HEK293 (cell line): ENCODE measurements at regions not wholly inside any gene's neighbourhood (a gene's known extent, or its start where the extent isn't known, plus 50 kb on each side); places are given as distances from the start of the nearest gene placed in this dataset.

Experiments used
- CTCF ChIA-PET: fragments of 350-600 bp; formaldehyde crosslinking; extraction: SDS; loops from one replicate; lab custom pipeline; 2021; ENCODE audit warnings: antibody characterized with exemption; lab: Yijun Ruan, JAX
- POLR2A ChIA-PET: fragments of 300-600 bp; formaldehyde crosslinking; extraction: SDS; loops from one replicate; lab custom pipeline; 2020; ENCODE audit warnings: antibody characterized with exemption, inconsistent platforms; lab: Yijun Ruan, JAX
- H3K27ac ChIP-seq: fragments of 200-500 bp; sonication (Bioruptor generic); 2 replicates; pipeline ENCODE4 v1.5.1; 2014; ENCODE audit warnings: low read depth, low read length, control low read depth, inconsistent platforms; ENCODE audit errors: extremely low read depth
- H3K36me3 ChIP-seq, 2 experiments: fragments of 200-500 bp in 1 of 2; sonication (Bioruptor generic) in 1 of 2; 1 replicate in 1 of 2; 2 replicates in 1 of 2; pipeline ENCODE4 v1.5.1; 2014 to 2017; ENCODE audit warnings: inconsistent platforms in 2 of 2, low read length in 2 of 2; ENCODE audit not compliant: control insufficient read depth in 2 of 2, insufficient read depth in 1 of 2
- H3K4me1 ChIP-seq: fragments of 200-500 bp; sonication (Bioruptor generic); 2 replicates; pipeline ENCODE4 v1.5.1; 2014; ENCODE audit warnings: mild to moderate bottlenecking, low read length, inconsistent platforms; ENCODE audit not compliant: control insufficient read depth, insufficient read depth
- H3K4me3 ChIP-seq: 2 replicates; pipeline ENCODE4 v1.5.1; 2011; ENCODE audit warnings: low read depth, mild to moderate bottlenecking, control low read depth, low read length, moderate library complexity
- H3K9me3 ChIP-seq: fragments of 200-500 bp; sonication (Bioruptor generic); 2 replicates; pipeline ENCODE4 v1.5.1; 2014; ENCODE audit warnings: low read depth, low read length, inconsistent platforms; ENCODE audit not compliant: control insufficient read depth, insufficient read depth
- GLIS2 ChIP-seq: fragments of 450-650 bp; formaldehyde crosslinking; IDR thresholded peaks from 2 replicates; pipeline ENCODE4 v1.5.1; 2016; ENCODE audit warnings: missing biosample characterization, missing genetic modification characterization
- KLF9 ChIP-seq: fragments of 450-650 bp; formaldehyde crosslinking; IDR thresholded peaks from 2 replicates; pipeline ENCODE4 v1.5.1; 2016; ENCODE audit warnings: missing biosample characterization, missing genetic modification characterization, low read depth
- OVOL3 ChIP-seq: fragments of 450-650 bp; formaldehyde crosslinking; IDR thresholded peaks from 2 replicates; pipeline ENCODE4 v1.5.1; 2016; ENCODE audit warnings: missing biosample characterization, missing genetic modification characterization
- PRDM4 ChIP-seq: fragments of 450-650 bp; formaldehyde crosslinking; IDR thresholded peaks from 2 replicates; pipeline ENCODE4 v1.5.1; 2017; ENCODE audit warnings: missing biosample characterization, missing genetic modification characterization
- TRIM28 ChIP-seq: IDR thresholded peaks from 2 replicates; pipeline ENCODE4 v1.6.1; 2011; ENCODE audit warnings: low read length, control low read depth, borderline replicate concordance
- ZBTB1 ChIP-seq: fragments of 450-650 bp; formaldehyde crosslinking; IDR thresholded peaks from 2 replicates; pipeline ENCODE4 v1.5.1; 2016; ENCODE audit warnings: missing biosample characterization, missing genetic modification characterization
- ZBTB17 ChIP-seq: fragments of 450-650 bp; formaldehyde crosslinking; IDR thresholded peaks from 2 replicates; pipeline ENCODE4 v1.5.1; 2016; ENCODE audit warnings: missing biosample characterization, missing genetic modification characterization
- ZBTB20 ChIP-seq: fragments of 450-650 bp; formaldehyde crosslinking; IDR thresholded peaks from 2 replicates; pipeline ENCODE4 v1.5.1; 2016; ENCODE audit warnings: missing biosample characterization, missing genetic modification characterization
- ZBTB8A ChIP-seq: fragments of 450-650 bp; formaldehyde crosslinking; IDR thresholded peaks from 2 replicates; pipeline ENCODE4 v1.5.1; 2016; ENCODE audit warnings: missing biosample characterization, missing genetic modification characterization
- ZFP3 ChIP-seq: fragments of 450-650 bp; formaldehyde crosslinking; IDR thresholded peaks from 2 replicates; pipeline ENCODE4 v1.5.1; 2016; ENCODE audit warnings: low read depth, missing biosample characterization, missing genetic modification characterization
- ZNF146 ChIP-seq: fragments of 450-650 bp; formaldehyde crosslinking; IDR thresholded peaks from 2 replicates; pipeline ENCODE4 v1.5.1; 2016; ENCODE audit warnings: missing biosample characterization, missing genetic modification characterization
- ZNF174 ChIP-seq: fragments of 450-650 bp; formaldehyde crosslinking; IDR thresholded peaks from 2 replicates; pipeline ENCODE4 v1.5.0; 2017; ENCODE audit warnings: missing biosample characterization, mild to moderate bottlenecking, missing genetic modification characterization
- ZNF24 ChIP-seq: fragments of 450-650 bp; formaldehyde crosslinking; IDR thresholded peaks from 2 replicates; pipeline ENCODE4 v1.5.1; 2016; ENCODE audit warnings: missing biosample characterization, missing genetic modification characterization
- ZNF266 ChIP-seq: fragments of 450-650 bp; formaldehyde crosslinking; IDR thresholded peaks from 2 replicates; pipeline ENCODE4 v1.5.1; 2016; ENCODE audit warnings: missing biosample characterization, missing genetic modification characterization, low read depth
- ZNF335 ChIP-seq: fragments of 450-650 bp; formaldehyde crosslinking; conservative IDR thresholded peaks from 2 replicates; pipeline ENCODE4 v1.5.1; 2016; ENCODE audit warnings: missing biosample characterization, missing genetic modification characterization
- ZNF416 ChIP-seq: fragments of 450-650 bp; formaldehyde crosslinking; IDR thresholded peaks from 2 replicates; pipeline ENCODE4 v1.5.1; 2016; ENCODE audit warnings: missing biosample characterization, missing genetic modification characterization
- ZNF548 ChIP-seq: fragments of 450-650 bp; formaldehyde crosslinking; IDR thresholded peaks from 2 replicates; pipeline ENCODE4 v1.5.1; 2016; ENCODE audit warnings: missing biosample characterization, missing genetic modification characterization
- ZNF626 ChIP-seq: fragments of 450-650 bp; sonication (Bioruptor Pico); formaldehyde crosslinking; IDR thresholded peaks from 2 replicates; pipeline ENCODE4 v1.5.1; 2018; ENCODE audit warnings: missing biosample characterization, missing genetic modification characterization, inconsistent platforms
- ZNF658 ChIP-seq: fragments of 450-650 bp; formaldehyde crosslinking; IDR thresholded peaks from 2 replicates; pipeline ENCODE4; 2016; ENCODE audit warnings: missing biosample characterization, missing genetic modification characterization
- ZNF677 ChIP-seq: fragments of 450-650 bp; IDR thresholded peaks from 2 replicates; pipeline ENCODE4 v1.5.0; 2018; ENCODE audit warnings: missing biosample characterization, mild to moderate bottlenecking, missing genetic modification characterization, moderate library complexity
- ZNF768 ChIP-seq: fragments of 450-650 bp; formaldehyde crosslinking; IDR thresholded peaks from 2 replicates; pipeline ENCODE4 v1.5.1; 2018; ENCODE audit warnings: missing biosample characterization, mild to moderate bottlenecking, missing genetic modification characterization
- ZNF777 ChIP-seq: fragments of 450-650 bp; formaldehyde crosslinking; IDR thresholded peaks from 2 replicates; pipeline ENCODE4 v1.5.1; 2017; ENCODE audit warnings: missing biosample characterization, missing genetic modification characterization, borderline replicate concordance
- ZSCAN30 ChIP-seq: fragments of 450-650 bp; IDR thresholded peaks from 2 replicates; pipeline ENCODE4 v1.5.1; 2018; ENCODE audit warnings: missing biosample characterization, mild to moderate bottlenecking, missing genetic modification characterization, moderate library complexity
- TF ChIP-seq, protein P1 (sequence below): fragments of 450-650 bp; formaldehyde crosslinking; IDR thresholded peaks from 2 replicates; pipeline ENCODE4 v1.5.1; 2017; ENCODE audit warnings: missing biosample characterization, missing genetic modification characterization
- TF ChIP-seq, protein P2 (sequence below): fragments of 450-650 bp; formaldehyde crosslinking; IDR thresholded peaks from 2 replicates; pipeline ENCODE4 v1.5.1; 2016; ENCODE audit warnings: missing biosample characterization, missing genetic modification characterization

DNA sequence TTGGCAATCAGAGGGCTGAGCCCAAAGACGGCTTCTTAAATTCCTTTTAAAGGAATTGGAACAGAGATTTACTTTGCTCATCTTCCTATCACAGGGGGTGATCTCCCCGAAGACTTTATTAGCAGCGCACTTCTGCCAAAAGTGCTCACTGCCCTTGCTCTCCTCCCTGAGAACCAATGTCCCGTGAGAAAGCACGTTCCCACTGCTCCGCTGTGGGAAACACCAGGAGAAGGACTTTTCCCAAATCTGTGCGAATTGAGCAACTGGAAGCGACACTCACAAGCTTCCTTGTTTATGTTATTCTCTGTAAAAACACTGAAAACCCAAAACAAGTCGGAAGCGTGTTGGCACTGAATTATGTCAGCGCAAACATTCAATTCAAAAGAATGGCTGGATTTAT, 670.8 kb upstream of the NR2F2 start:
- H3K27ac ChIP-seq, result no peak overlapping the region
- TF ChIP-seq OVOL3 (tag by site-specific recombination) (no peak), KLF9 (tag by site-specific recombination) (no peak), ZBTB1 (tag by site-specific recombination) (no peak)
- ChIA-PET POLR2A (no interaction called here), CTCF (interaction anchor here (0.6 kb wide), 1 partner anchor 583 kb away, joined by 4 read pairs; no protein-coding TSS in a partner anchor)
- no peak overlapping the region for H3K4me3 ChIP-seq
- H3K4me1 ChIP-seq, result no peaks in the 10 kb centered on the region
- H3K9me3 ChIP-seq, result no peaks in the 10 kb centered on the region
- no peaks in the 10 kb centered on the region for H3K36me3 ChIP-seq

DNA sequence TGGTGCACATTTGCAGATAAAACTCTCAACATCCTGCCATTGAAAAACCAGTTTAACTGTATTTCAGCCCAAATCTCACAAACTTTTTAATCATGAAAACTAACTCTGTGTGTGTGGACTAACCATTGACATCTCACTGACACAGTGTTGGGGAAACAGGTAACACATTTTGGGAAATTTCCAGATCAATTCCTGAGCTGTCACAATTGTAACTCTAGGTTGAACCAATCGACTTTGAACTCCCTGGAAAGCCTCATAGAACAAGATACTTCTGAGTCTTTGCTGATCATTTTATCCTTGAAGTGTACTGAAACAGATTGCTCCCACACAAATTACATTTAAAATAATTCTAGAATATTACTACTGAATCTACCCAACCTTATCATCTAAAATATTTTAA, 667.9 kb upstream of the NR2F2 start:
- ChIA-PET CTCF (no interaction called here), POLR2A (interaction anchor here (0.7 kb wide), 1 partner anchor 577 kb away, joined by 3 read pairs; no protein-coding TSS in a partner anchor)
- H3K4me1 ChIP-seq, result peaks cover 9% of the 10 kb centered on the region; the same call in 1 of the 2 replicates
- H3K4me3 ChIP-seq, result no peak overlapping the region
- no peak for TF ChIP-seq PRDM4 (tag by site-specific recombination)
- no peak for TF ChIP-seq ZNF677 (tag by site-specific recombination)
- TF ChIP-seq ZNF548 (tag by site-specific recombination), result no peak
- no peak for TF ChIP-seq ZNF24 (tag by site-specific recombination)
- TF ChIP-seq ZNF174, result no peak
- TF ChIP-seq ZNF416, result no peak
- TF ChIP-seq ZBTB17 (tag by site-specific recombination), result no peak
- no peak for TF ChIP-seq GLIS2
- no peak for TF ChIP-seq ZNF146 (tag by site-specific recombination)
- TF ChIP-seq ZSCAN30 (tag by site-specific recombination), result no peak
- TF ChIP-seq, protein P1, sequence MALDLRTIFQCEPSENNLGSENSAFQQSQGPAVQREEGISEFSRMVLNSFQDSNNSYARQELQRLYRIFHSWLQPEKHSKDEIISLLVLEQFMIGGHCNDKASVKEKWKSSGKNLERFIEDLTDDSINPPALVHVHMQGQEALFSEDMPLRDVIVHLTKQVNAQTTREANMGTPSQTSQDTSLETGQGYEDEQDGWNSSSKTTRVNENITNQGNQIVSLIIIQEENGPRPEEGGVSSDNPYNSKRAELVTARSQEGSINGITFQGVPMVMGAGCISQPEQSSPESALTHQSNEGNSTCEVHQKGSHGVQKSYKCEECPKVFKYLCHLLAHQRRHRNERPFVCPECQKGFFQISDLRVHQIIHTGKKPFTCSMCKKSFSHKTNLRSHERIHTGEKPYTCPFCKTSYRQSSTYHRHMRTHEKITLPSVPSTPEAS (tag by site-specific recombination), result no peak
- no peak for TF ChIP-seq ZBTB20 (tag by site-specific recombination)
- TF ChIP-seq ZNF658, result no peak
- TF ChIP-seq ZNF768 (tag by site-specific recombination), result no peak
- TF ChIP-seq, all 188 proteins: peak for 0
- no peak overlapping the region for H3K27ac ChIP-seq
- no peaks in the 10 kb centered on the region for H3K9me3 ChIP-seq
- H3K36me3 ChIP-seq, result no peaks in the 10 kb centered on the region

DNA sequence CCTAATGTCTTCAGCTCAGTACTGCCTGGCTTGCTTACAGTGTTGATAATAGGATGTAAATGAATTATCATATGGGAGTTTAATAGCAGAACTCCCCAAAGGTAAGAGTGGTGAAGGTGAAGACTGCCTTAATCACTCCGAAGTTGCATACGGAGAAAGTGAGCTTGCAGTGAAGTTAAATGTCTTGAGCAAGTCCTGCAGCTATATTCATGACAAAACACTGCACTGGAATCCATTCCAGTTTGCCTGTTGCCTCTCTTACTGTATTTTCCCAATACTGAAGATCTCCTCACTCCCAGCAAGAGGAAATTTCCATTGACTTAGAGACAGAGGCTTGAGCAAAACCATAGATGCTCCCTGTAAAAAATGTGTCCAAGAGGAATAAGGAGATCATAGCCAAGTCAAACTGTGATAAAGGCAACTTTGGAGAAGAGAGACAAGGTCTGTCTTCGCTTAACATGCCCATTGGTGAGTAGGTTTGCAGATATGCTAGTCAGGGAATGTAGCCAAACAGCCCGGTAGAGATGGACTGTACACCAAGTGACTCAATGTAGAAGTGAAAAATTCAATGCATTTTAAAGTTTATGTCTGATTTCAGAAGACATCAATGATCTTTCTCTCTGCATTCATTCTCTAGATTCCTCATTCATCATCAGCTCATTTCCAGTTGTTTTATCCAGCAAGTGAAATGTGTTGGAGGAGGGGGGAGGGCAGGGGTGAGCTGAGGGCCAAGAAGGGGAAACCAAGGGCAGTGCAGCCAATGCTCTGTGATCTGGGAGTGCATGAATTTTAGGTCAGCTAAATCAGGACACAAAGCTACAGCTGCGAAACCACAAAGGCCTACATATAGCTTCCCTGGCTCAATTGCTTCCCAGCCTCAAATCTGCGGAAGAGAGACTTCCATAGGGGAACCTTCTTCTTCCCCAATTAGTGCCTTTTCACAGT, 667.1 kb upstream of the NR2F2 start:
- CTCF ChIA-PET, result interaction anchor here (0.5 kb wide), 1 partner anchor 173 kb away, joined by 5 read pairs; no protein-coding TSS in a partner anchor
- TF ChIP-seq ZNF266 (tag by site-specific recombination) (no peak), ZBTB8A (tag by site-specific recombination) (no peak), ZNF626 (tag by site-specific recombination) (no peak), TRIM28 (no peak), ZNF777 (tag by site-specific recombination) (no peak), ZNF335 (tag by site-specific recombination) (no peak), ZFP3 (tag by site-specific recombination) (no peak)
- TF ChIP-seq, protein P2, sequence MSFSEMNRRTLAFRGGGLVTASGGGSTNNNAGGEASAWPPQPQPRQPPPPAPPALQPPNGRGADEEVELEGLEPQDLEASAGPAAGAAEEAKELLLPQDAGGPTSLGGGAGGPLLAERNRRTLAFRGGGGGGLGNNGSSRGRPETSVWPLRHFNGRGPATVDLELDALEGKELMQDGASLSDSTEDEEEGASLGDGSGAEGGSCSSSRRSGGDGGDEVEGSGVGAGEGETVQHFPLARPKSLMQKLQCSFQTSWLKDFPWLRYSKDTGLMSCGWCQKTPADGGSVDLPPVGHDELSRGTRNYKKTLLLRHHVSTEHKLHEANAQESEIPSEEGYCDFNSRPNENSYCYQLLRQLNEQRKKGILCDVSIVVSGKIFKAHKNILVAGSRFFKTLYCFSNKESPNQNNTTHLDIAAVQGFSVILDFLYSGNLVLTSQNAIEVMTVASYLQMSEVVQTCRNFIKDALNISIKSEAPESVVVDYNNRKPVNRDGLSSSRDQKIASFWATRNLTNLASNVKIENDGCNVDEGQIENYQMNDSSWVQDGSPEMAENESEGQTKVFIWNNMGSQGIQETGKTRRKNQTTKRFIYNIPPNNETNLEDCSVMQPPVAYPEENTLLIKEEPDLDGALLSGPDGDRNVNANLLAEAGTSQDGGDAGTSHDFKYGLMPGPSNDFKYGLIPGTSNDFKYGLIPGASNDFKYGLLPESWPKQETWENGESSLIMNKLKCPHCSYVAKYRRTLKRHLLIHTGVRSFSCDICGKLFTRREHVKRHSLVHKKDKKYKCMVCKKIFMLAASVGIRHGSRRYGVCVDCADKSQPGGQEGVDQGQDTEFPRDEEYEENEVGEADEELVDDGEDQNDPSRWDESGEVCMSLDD, result no peak

More for the DNA sequence above, 667.1 kb upstream of the NR2F2 start:
- H3K9me3 ChIP-seq, result no peaks in the 10 kb centered on the region
- H3K36me3 ChIP-seq, result no peaks in the 10 kb centered on the region
- no peak overlapping the region for H3K4me3 ChIP-seq
- H3K4me1 ChIP-seq, result peaks cover 17% of the 10 kb centered on the region
- H3K27ac ChIP-seq, result no peak overlapping the region
- POLR2A ChIA-PET, result no interaction called here
